Right lobe of liver (tissue), 4 donors: ENCODE measurements at regions not wholly inside any gene's neighbourhood (a gene's known extent, or its start where the extent isn't known, plus 50 kb on each side); places are given as distances from the start of the nearest gene placed in this dataset.

Experiments used
- POLR2A ChIP-seq: fragments of 450-650 bp; IDR thresholded peaks from one replicate; pipeline ENCODE4 v1.6.1; 2017; ENCODE audit warnings: antibody characterized with exemption, mild to moderate bottlenecking
- TF ChIP-seq, protein P1 (sequence below), 4 donors: fragments of 200-600 bp in 3 of 4; fragments of 450-650 bp in 1 of 4; IDR thresholded peaks; one replicate each; pipeline versions ENCODE4 v1.5.1 to v1.8.0; 2016 to 2022; ENCODE audit warnings: antibody characterized with exemption in 4 of 4, mild to moderate bottlenecking in 2 of 4
- donor health status: DM: no; HTN: no; CAD: no.
- donor health status: DM: no; HTN: no; CAD: no.
- donor health status: DM: no; HTN: yes; CAD: no.

DNA sequence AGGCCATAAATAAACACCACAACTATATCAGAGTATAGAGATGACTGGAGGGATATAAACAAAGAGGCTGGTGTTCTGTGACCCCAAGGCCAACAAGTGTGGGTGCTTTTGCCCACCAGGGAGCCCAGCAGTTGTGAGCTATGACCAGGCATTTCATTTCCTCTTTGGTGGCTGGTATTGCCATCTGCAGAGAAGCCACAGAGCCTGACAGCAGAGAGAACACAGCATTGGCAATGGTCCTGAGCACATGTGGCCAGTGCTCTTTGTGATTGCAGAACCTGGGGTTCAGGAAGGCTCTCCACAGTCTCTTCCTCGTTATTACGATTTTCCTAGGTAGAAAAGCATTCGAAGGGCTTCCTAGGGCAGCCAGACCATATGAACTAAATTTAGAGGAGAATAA, 112.3 kb downstream of the TM2D1 start:
- TF ChIP-seq, protein P1, sequence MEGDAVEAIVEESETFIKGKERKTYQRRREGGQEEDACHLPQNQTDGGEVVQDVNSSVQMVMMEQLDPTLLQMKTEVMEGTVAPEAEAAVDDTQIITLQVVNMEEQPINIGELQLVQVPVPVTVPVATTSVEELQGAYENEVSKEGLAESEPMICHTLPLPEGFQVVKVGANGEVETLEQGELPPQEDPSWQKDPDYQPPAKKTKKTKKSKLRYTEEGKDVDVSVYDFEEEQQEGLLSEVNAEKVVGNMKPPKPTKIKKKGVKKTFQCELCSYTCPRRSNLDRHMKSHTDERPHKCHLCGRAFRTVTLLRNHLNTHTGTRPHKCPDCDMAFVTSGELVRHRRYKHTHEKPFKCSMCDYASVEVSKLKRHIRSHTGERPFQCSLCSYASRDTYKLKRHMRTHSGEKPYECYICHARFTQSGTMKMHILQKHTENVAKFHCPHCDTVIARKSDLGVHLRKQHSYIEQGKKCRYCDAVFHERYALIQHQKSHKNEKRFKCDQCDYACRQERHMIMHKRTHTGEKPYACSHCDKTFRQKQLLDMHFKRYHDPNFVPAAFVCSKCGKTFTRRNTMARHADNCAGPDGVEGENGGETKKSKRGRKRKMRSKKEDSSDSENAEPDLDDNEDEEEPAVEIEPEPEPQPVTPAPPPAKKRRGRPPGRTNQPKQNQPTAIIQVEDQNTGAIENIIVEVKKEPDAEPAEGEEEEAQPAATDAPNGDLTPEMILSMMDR (IDR thresholded peaks at IDR 0.05) = no peak
- no peak for TF ChIP-seq POLR2A
